ENCODE measurements at regions not wholly inside any gene's neighbourhood (a gene's known extent, or its start where the extent isn't known, plus 50 kb on each side); places are given as distances from the start of the nearest gene placed in this dataset.

DNA sequence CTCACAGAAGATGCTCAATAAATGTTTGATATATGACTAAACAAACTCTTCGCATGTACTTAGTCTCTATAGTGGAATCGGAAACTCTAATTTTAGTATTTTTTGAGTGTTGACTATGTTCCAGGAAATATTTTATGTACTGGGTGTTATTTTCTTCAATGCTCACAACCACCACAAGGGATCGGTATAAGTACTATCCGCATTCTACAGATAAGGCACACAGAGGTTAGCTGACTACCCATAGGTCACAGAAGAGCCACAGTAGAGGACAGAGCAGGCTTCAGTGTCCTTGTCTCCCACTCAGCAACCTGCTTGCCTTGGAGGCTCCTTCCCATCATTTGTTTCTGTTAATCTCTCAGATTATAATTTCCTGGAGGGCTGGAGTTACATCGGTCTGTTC lies 451.3 kb downstream of the OMA1 start:
- TF ChIP-seq, protein P1, sequence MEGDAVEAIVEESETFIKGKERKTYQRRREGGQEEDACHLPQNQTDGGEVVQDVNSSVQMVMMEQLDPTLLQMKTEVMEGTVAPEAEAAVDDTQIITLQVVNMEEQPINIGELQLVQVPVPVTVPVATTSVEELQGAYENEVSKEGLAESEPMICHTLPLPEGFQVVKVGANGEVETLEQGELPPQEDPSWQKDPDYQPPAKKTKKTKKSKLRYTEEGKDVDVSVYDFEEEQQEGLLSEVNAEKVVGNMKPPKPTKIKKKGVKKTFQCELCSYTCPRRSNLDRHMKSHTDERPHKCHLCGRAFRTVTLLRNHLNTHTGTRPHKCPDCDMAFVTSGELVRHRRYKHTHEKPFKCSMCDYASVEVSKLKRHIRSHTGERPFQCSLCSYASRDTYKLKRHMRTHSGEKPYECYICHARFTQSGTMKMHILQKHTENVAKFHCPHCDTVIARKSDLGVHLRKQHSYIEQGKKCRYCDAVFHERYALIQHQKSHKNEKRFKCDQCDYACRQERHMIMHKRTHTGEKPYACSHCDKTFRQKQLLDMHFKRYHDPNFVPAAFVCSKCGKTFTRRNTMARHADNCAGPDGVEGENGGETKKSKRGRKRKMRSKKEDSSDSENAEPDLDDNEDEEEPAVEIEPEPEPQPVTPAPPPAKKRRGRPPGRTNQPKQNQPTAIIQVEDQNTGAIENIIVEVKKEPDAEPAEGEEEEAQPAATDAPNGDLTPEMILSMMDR (IDR thresholded peaks at IDR 0.05): no peak
- H3K27me3 Mint-ChIP-seq (ENCODE audit: unreplicated experiment): no peaks in the 10 kb centered on the region
- no peaks in the 10 kb centered on the region for H3K36me3 Mint-ChIP-seq (ENCODE audit: unreplicated experiment)
- no peak overlapping the region for H3K4me3 Mint-ChIP-seq (ENCODE audit: unreplicated experiment)
- peaks cover 3% of the 10 kb centered on the region for H3K9me3 Mint-ChIP-seq (ENCODE audit: unreplicated experiment)
- no peaks in the 10 kb centered on the region for H3K4me1 Mint-ChIP-seq (ENCODE audit: unreplicated experiment)
- H3K27ac Mint-ChIP-seq (ENCODE audit: unreplicated experiment): no peak overlapping the region
- no peak for DNase-seq (ENCODE audit: extremely low spot score, unreplicated experiment)

DNA sequence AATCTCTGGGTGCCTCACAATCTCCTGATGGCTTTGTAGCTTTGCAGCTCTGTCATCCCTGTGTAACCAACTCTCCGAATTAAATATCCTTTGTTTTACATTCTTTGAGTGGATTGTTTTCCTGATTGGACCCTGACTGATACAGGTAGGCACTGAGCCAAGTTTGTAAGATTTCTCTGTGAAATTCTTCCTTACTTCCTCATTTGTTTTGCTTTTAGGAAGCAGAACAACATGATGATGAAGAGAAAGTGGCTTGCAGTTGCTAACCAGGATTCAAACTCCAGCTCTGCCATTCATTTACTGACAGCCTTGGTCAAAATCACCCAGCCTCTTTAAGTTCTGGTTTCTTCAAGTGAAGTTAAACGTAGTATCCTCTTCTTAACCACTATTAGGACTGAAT lies 452.3 kb downstream of the OMA1 start:
- no peak for DNase-seq (ENCODE audit: extremely low spot score, unreplicated experiment)
- TF ChIP-seq, protein P1 (IDR thresholded peaks at IDR 0.05): no peak
- Mint-ChIP-seq H3K27ac (ENCODE audit: unreplicated experiment) (no peak overlapping the region), H3K27me3 (ENCODE audit: unreplicated experiment) (no peaks in the 10 kb centered on the region), H3K36me3 (ENCODE audit: unreplicated experiment) (no peaks in the 10 kb centered on the region), H3K9me3 (ENCODE audit: unreplicated experiment) (peaks cover 3% of the 10 kb centered on the region), H3K4me1 (ENCODE audit: unreplicated experiment) (no peaks in the 10 kb centered on the region), H3K4me3 (ENCODE audit: unreplicated experiment) (no peak overlapping the region)

DNA sequence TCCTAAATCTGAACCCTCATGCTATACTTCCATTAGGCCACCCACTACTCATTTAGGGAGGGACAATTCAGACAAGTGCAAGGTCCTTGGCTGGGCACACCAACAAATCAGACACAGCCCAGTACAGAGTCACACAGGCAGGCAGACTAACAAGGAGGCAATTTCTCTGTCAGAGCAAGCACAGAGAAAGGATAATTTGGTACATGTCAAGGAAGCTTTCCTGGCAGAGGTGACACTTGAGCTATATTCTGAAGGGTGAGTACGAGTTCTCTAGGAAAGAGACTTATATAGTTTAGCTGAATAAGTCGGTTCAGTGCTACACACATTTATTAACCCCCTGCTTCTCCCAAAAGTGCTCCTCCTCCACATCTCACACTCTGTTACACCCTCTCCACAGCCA lies 455.9 kb downstream of the OMA1 start:
- Mint-ChIP-seq H3K27me3 (ENCODE audit: unreplicated experiment) (no peaks in the 10 kb centered on the region), H3K4me1 (ENCODE audit: unreplicated experiment) (no peaks in the 10 kb centered on the region), H3K4me3 (ENCODE audit: unreplicated experiment) (no peak overlapping the region), H3K27ac (ENCODE audit: unreplicated experiment) (no peak overlapping the region), H3K36me3 (ENCODE audit: unreplicated experiment) (no peaks in the 10 kb centered on the region), H3K9me3 (ENCODE audit: unreplicated experiment) (peaks cover 3% of the 10 kb centered on the region)
- TF ChIP-seq, protein P1 (IDR thresholded peaks at IDR 0.05): no peak
- DNase-seq (ENCODE audit: extremely low spot score, unreplicated experiment): no peak

DNA sequence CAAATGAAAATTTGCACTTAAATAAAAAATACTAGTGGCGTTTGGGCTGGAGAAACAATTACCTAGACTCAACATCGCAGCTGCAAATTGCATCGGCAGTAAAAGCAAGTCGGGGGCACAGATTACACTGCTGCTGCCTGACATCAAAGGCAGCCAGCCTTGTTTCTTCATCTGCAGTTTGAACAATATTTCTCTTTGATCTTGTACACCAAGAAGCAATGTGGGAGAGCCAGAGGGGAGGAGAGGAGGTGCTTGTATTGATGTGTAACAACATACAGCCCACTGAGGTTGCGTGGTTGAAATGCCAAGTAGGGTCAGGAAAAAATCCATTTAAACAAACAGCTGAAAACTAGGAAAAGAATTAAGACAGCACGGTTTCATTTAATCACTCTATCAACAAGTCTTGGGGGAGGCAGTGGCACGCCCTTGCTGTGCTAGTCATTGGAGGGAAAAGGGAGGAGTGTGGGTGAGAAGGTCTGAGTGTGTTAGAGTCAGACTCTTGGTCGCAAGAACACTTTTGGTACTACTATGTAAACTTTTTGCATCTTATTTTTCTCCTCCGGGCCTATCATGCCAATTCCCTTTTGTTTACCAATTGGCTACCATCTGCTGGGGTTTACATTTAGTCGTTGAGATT lies 456.5 kb downstream of the OMA1 start:
- H3K36me3 Mint-ChIP-seq (ENCODE audit: unreplicated experiment): no peaks in the 10 kb centered on the region
- TF ChIP-seq, protein P1 (IDR thresholded peaks at IDR 0.05): no peak
- H3K27ac Mint-ChIP-seq (ENCODE audit: unreplicated experiment): no peak overlapping the region
- DNase-seq (ENCODE audit: extremely low spot score, unreplicated experiment): no peak
- H3K4me3 Mint-ChIP-seq (ENCODE audit: unreplicated experiment): no peak overlapping the region
- H3K4me1 Mint-ChIP-seq (ENCODE audit: unreplicated experiment): no peaks in the 10 kb centered on the region
- H3K27me3 Mint-ChIP-seq (ENCODE audit: unreplicated experiment): no peaks in the 10 kb centered on the region
- H3K9me3 Mint-ChIP-seq (ENCODE audit: unreplicated experiment): peaks cover 3% of the 10 kb centered on the region

DNA sequence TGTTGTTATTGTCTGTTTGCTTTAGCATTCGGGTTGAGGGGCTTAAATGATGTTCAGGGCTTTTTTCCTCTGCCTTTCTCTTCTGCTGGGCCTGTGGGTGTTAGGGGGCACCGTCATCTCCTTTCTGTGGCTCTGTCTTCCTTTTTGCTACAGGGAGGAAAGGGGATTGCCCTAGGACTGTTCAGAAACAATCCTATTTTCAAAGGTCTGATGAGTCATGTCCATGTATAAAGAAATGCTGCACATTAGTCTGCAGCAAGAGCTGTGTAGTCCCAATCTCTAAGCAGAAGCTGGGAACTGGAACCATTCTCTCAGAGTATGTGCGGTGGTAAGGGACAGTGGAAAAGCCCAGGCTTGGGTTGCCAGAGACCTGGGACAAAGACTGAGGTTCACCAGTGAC lies 462.3 kb downstream of the OMA1 start:
- Mint-ChIP-seq H3K27ac (ENCODE audit: unreplicated experiment) (no peak overlapping the region), H3K9me3 (ENCODE audit: unreplicated experiment) (peaks cover 6% of the 10 kb centered on the region)

More for the DNA sequence above, 462.3 kb downstream of the OMA1 start:
- no peak overlapping the region for H3K4me3 Mint-ChIP-seq (ENCODE audit: unreplicated experiment)
- TF ChIP-seq, protein P1 (IDR thresholded peaks at IDR 0.05): no peak
- no peaks in the 10 kb centered on the region for H3K4me1 Mint-ChIP-seq (ENCODE audit: unreplicated experiment)
- DNase-seq (ENCODE audit: extremely low spot score, unreplicated experiment): no peak
- H3K36me3 Mint-ChIP-seq (ENCODE audit: unreplicated experiment): no peaks in the 10 kb centered on the region
- no peaks in the 10 kb centered on the region for H3K27me3 Mint-ChIP-seq (ENCODE audit: unreplicated experiment)

Data from osteocyte (in vitro differentiated cells).